Lower lobe of right lung (tissue), 2 donors: ENCODE measurements at regions not wholly inside any gene's neighbourhood (a gene's known extent, or its start where the extent isn't known, plus 50 kb on each side); places are given as distances from the start of the nearest gene placed in this dataset.

ENCODE experiments used
- ATAC-seq, 2 donors: fragments of 200-7000 bp; cut with Tn5 transposase; one replicate each; pipeline ENCODE4 v1.9.1; 2020 to 2022; ENCODE audit warnings: mild to moderate bottlenecking in 2 of 2, moderate library complexity in 2 of 2
- DNase-seq: peaks from one replicate; pipeline ENCODE4 v3.0.0-alpha.2; 2020
- H3K27ac ChIP-seq: fragments of 200-600 bp; one replicate; pipeline ENCODE4 v1.8.0; 2022
- H3K27me3 ChIP-seq: fragments of 200-600 bp; one replicate; pipeline ENCODE4 v1.8.0; 2022; ENCODE audit warnings: low read depth
- H3K36me3 ChIP-seq: fragments of 200-600 bp; one replicate; pipeline ENCODE4 v1.8.0; 2022; ENCODE audit warnings: mild to moderate bottlenecking
- H3K4me1 ChIP-seq: fragments of 200-600 bp; one replicate; pipeline ENCODE4 v1.8.0; 2022
- H3K4me3 ChIP-seq: fragments of 200-600 bp; one replicate; pipeline ENCODE4 v1.8.0; 2022; ENCODE audit warnings: mild to moderate bottlenecking
- H3K9me3 ChIP-seq: fragments of 200-600 bp; one replicate; pipeline ENCODE4 v1.8.0; 2022
- intact Hi-C: fragments of 100-400 bp; cut with DNase I; formaldehyde crosslinking; loops from one replicate; pipeline ENCODE4 v1.11.0; 2022
- TF ChIP-seq, protein P1 (sequence below): fragments of 200-600 bp; IDR thresholded peaks from one replicate; pipeline ENCODE4 v1.8.0; 2022; ENCODE audit warnings: antibody characterized with exemption, mild to moderate bottlenecking
- donor health status: DM: no; HTN: yes; CAD: no; lungs with severe emphysema.

DNA sequence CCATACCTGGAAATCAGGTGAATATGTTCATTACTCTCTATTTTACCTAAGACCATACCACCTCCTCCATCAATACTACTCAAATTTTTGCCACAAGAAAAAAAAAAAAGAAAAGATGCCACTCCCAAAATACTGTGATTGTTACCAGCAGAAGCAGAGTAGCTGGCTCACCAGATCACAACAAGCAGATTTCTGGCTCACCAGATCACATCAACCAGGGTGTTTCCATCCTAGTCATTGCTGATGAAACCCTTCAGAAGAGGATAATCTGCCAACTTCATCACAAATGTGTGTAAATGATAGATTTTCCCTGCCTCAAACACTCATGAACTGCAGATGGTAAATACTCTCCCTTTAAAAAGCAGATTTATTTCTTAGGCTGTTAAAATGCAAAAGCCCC is 109.7 kb upstream of the NAMPT start:
- Histone ChIP-seq H3K27me3 (no peaks in the 10 kb centered on the region), H3K4me1 (no peaks in the 10 kb centered on the region), H3K4me3 (no peak overlapping the region), H3K36me3 (no peaks in the 10 kb centered on the region), H3K9me3 (no peaks in the 10 kb centered on the region), H3K27ac (no peak overlapping the region)
- DNase-seq: no peak
- no peak for ATAC-seq
- intact Hi-C loops: no loop called here
- TF ChIP-seq, protein P1, sequence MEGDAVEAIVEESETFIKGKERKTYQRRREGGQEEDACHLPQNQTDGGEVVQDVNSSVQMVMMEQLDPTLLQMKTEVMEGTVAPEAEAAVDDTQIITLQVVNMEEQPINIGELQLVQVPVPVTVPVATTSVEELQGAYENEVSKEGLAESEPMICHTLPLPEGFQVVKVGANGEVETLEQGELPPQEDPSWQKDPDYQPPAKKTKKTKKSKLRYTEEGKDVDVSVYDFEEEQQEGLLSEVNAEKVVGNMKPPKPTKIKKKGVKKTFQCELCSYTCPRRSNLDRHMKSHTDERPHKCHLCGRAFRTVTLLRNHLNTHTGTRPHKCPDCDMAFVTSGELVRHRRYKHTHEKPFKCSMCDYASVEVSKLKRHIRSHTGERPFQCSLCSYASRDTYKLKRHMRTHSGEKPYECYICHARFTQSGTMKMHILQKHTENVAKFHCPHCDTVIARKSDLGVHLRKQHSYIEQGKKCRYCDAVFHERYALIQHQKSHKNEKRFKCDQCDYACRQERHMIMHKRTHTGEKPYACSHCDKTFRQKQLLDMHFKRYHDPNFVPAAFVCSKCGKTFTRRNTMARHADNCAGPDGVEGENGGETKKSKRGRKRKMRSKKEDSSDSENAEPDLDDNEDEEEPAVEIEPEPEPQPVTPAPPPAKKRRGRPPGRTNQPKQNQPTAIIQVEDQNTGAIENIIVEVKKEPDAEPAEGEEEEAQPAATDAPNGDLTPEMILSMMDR: no peak

DNA sequence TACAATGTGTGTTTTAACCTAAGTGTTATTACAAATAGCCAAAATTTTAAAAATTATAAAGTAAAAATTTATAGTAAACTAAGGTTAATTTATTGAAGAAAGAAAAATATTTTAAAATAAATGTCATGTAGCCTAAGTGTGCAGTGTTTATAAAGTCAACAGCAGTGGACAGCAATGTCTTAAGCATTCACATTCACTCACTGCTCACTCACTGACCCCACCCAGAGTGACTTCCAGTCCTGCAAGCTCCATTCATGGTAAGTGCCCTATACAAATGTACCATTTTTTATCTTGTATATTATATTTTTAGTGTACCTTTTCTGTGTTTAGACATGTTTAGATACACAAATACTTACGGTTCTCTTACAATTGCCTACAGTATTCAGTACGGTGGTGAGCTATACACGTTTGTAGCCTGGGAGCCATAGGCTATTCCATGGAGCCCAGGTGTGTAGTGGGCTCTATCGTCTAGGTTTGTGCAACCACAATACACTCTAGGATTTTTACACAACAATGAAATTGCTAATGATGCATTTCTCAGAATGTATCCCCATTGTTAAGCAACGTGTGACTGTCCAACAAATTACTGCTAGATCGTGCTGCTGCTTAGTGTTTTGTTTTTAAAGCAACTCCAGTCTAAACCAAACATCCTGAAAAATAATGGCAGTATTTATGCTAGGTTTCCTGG is 108.9 kb upstream of the NAMPT start:
- Histone ChIP-seq H3K27me3 (no peaks in the 10 kb centered on the region), H3K4me1 (no peaks in the 10 kb centered on the region), H3K4me3 (no peak overlapping the region), H3K27ac (no peak overlapping the region), H3K36me3 (no peaks in the 10 kb centered on the region), H3K9me3 (no peaks in the 10 kb centered on the region)
- intact Hi-C loops: no loop called here
- DNase-seq (no peak), ATAC-seq (no peak)
- TF ChIP-seq, protein P1: no peak

DNA sequence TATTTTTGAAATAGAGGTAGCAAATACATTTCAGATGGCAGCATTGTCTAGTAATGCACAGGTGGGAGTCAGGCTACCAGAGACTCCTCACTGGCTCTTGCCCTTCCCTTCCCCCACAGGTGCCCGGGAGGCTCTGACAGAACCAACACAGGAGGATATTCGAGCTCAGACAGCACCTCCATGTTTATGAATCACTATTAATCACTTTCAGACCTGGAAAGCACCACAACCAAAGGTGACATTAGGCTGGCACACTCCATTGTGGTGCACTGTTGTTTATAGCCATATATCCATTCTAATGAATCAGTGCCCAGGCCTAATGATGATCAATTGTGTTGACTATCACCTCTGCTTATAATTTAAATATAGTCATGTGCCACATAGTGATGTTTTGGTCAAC is 107.8 kb upstream of the NAMPT start:
- Histone ChIP-seq H3K27me3 (no peaks in the 10 kb centered on the region), H3K9me3 (no peaks in the 10 kb centered on the region), H3K4me1 (no peaks in the 10 kb centered on the region), H3K36me3 (no peaks in the 10 kb centered on the region), H3K4me3 (no peak overlapping the region), H3K27ac (no peak overlapping the region)
- ATAC-seq: no peak
- TF ChIP-seq, protein P1: no peak
- intact Hi-C loops: no loop called here
- no peak for DNase-seq

DNA sequence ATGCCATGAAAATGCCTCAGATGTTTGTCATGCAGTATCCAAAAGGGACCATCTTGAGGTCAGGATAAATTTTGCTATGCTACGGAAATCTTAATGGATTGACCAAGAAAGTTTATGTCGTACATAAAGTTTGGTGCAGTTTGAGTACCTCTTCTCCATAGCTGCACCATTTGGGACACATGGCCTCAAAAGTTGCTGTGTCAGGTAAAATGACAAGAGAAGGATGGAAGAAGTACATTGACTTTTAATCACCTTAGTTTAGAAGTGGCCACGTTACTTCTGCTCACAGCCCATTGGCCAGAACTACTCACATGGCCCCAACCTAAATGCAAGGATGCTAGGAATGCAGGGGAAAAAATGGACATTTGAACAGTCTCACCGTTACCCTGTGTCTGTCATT is 107.4 kb upstream of the NAMPT start:
- Histone ChIP-seq H3K4me3 (no peak overlapping the region), H3K27ac (no peak overlapping the region), H3K9me3 (no peaks in the 10 kb centered on the region), H3K36me3 (no peaks in the 10 kb centered on the region), H3K4me1 (no peaks in the 10 kb centered on the region), H3K27me3 (no peaks in the 10 kb centered on the region)
- no peak for ATAC-seq
- no peak for DNase-seq
- TF ChIP-seq, protein P1: no peak
- intact Hi-C loops: no loop called here

DNA sequence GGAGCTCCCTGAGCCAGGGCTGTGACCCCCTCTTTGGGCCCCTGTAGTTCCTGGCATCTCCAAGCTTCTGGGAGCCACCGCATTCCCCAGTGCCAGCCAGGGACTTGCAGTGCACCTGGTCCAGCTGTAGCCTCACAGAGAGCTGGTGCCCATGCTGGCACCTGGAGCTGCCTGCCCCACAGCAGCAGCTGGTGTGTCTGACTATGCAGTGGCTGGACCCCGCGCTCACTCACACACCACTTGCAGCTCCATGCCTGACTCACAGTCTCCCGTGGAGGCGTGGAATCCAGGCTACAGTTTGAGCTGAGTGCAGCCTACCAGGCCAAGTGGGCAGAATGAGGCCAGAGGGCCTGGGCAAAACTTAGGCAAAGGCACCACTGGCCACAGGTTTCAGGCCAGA is 102.2 kb upstream of the NAMPT start:
- Histone ChIP-seq H3K4me3 (no peak overlapping the region), H3K27ac (no peak overlapping the region), H3K4me1 (no peaks in the 10 kb centered on the region), H3K9me3 (no peaks in the 10 kb centered on the region), H3K36me3 (no peaks in the 10 kb centered on the region), H3K27me3 (no peaks in the 10 kb centered on the region)
- ATAC-seq: no peak
- no peak for DNase-seq
- TF ChIP-seq, protein P1: no peak
- intact Hi-C loops: no loop called here
